ENCODE measurements at regions not wholly inside any gene's neighbourhood (a gene's known extent, or its start where the extent isn't known, plus 50 kb on each side); places are given as distances from the start of the nearest gene placed in this dataset.

DNA sequence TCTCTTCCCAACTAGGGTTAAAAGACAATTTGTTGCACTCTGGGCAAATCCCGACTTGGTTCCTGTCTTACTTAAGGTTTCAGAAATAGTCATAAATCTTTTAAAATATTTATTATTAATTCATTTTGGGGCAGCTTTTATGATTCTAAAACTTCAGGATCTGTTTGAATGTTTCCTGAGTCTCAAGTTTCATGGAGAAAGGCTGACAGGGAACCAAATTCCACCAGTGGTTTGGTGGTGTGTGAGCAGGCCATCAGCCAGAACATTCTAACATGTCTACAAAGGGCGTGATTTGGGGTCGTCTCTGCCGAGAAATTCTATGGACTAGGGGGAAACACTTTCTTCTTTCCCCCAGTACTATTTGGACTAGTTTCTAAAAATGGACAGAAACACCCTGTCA is 366.4 kb downstream of the ZNF521 start:
- no peak for TF ChIP-seq POLR2A (IDR thresholded peaks at IDR 0.05; ENCODE audit: low read depth, low read length)
- no peak for TF ChIP-seq POLR2AphosphoS5 (IDR thresholded peaks at IDR 0.05; ENCODE audit: low read depth, low read length)
- TF ChIP-seq TAF1 (IDR thresholded peaks at IDR 0.05; ENCODE audit: low read depth, low read length): no peak
- no peak for TF ChIP-seq PAX5 (IDR thresholded peaks at IDR 0.05; ENCODE audit: insufficient read depth, low read length, severe bottlenecking)
- no peak for TF ChIP-seq SPI1 (IDR thresholded peaks at IDR 0.05; ENCODE audit: low read depth, low read length)
